ENCODE measurements at regions not wholly inside any gene's neighbourhood (a gene's known extent, or its start where the extent isn't known, plus 50 kb on each side); places are given as distances from the start of the nearest gene placed in this dataset.

DNA sequence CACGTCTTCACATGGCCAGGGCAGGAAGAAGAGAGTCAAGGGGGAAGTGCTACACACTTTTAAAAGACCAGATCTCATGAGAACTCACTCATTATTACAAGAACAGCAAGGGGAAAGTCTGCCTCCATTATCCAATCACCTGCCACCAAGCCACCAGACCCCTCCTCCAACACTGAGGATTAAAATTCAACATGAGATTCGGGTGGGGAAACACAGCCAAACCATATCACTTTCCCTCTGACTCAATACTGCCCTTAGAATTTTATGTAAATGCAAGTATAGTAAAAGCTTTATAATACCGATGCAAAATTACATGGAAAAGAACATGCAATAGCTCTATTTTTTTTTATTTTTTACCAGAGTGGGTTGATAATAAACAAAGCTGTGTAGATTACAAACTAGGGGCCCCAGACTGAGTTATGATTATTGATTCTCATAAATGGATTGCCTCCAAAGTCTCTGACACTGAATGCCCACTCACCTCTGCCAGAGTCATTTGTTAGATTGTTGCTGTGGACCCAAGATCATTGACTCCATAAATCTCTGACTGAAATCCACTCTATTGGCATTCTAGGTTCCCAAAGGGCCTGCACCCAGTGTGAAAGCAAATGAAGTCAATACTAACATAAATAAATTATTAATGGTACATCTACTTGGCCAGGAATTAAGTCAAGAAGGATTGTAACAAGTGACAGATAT lies 184.8 kb upstream of the FUT9 start:
- H3K4me3 Mint-ChIP-seq = no peak overlapping the region
- H3K27me3 Mint-ChIP-seq (ENCODE audit: insufficient read depth, low read depth, poor library complexity) = peaks cover 1% of the 10 kb centered on the region
- no peaks in the 10 kb centered on the region for H3K36me3 ChIP-seq (ENCODE audit: insufficient read depth)
- no peak overlapping the region for H3K4me3 ChIP-seq
- TF ChIP-seq, protein P1, sequence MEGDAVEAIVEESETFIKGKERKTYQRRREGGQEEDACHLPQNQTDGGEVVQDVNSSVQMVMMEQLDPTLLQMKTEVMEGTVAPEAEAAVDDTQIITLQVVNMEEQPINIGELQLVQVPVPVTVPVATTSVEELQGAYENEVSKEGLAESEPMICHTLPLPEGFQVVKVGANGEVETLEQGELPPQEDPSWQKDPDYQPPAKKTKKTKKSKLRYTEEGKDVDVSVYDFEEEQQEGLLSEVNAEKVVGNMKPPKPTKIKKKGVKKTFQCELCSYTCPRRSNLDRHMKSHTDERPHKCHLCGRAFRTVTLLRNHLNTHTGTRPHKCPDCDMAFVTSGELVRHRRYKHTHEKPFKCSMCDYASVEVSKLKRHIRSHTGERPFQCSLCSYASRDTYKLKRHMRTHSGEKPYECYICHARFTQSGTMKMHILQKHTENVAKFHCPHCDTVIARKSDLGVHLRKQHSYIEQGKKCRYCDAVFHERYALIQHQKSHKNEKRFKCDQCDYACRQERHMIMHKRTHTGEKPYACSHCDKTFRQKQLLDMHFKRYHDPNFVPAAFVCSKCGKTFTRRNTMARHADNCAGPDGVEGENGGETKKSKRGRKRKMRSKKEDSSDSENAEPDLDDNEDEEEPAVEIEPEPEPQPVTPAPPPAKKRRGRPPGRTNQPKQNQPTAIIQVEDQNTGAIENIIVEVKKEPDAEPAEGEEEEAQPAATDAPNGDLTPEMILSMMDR (conservative IDR thresholded peaks at IDR 0.05; ENCODE audit: low read depth in 2 of 2) = no peak
- TF ChIP-seq, protein P2, sequence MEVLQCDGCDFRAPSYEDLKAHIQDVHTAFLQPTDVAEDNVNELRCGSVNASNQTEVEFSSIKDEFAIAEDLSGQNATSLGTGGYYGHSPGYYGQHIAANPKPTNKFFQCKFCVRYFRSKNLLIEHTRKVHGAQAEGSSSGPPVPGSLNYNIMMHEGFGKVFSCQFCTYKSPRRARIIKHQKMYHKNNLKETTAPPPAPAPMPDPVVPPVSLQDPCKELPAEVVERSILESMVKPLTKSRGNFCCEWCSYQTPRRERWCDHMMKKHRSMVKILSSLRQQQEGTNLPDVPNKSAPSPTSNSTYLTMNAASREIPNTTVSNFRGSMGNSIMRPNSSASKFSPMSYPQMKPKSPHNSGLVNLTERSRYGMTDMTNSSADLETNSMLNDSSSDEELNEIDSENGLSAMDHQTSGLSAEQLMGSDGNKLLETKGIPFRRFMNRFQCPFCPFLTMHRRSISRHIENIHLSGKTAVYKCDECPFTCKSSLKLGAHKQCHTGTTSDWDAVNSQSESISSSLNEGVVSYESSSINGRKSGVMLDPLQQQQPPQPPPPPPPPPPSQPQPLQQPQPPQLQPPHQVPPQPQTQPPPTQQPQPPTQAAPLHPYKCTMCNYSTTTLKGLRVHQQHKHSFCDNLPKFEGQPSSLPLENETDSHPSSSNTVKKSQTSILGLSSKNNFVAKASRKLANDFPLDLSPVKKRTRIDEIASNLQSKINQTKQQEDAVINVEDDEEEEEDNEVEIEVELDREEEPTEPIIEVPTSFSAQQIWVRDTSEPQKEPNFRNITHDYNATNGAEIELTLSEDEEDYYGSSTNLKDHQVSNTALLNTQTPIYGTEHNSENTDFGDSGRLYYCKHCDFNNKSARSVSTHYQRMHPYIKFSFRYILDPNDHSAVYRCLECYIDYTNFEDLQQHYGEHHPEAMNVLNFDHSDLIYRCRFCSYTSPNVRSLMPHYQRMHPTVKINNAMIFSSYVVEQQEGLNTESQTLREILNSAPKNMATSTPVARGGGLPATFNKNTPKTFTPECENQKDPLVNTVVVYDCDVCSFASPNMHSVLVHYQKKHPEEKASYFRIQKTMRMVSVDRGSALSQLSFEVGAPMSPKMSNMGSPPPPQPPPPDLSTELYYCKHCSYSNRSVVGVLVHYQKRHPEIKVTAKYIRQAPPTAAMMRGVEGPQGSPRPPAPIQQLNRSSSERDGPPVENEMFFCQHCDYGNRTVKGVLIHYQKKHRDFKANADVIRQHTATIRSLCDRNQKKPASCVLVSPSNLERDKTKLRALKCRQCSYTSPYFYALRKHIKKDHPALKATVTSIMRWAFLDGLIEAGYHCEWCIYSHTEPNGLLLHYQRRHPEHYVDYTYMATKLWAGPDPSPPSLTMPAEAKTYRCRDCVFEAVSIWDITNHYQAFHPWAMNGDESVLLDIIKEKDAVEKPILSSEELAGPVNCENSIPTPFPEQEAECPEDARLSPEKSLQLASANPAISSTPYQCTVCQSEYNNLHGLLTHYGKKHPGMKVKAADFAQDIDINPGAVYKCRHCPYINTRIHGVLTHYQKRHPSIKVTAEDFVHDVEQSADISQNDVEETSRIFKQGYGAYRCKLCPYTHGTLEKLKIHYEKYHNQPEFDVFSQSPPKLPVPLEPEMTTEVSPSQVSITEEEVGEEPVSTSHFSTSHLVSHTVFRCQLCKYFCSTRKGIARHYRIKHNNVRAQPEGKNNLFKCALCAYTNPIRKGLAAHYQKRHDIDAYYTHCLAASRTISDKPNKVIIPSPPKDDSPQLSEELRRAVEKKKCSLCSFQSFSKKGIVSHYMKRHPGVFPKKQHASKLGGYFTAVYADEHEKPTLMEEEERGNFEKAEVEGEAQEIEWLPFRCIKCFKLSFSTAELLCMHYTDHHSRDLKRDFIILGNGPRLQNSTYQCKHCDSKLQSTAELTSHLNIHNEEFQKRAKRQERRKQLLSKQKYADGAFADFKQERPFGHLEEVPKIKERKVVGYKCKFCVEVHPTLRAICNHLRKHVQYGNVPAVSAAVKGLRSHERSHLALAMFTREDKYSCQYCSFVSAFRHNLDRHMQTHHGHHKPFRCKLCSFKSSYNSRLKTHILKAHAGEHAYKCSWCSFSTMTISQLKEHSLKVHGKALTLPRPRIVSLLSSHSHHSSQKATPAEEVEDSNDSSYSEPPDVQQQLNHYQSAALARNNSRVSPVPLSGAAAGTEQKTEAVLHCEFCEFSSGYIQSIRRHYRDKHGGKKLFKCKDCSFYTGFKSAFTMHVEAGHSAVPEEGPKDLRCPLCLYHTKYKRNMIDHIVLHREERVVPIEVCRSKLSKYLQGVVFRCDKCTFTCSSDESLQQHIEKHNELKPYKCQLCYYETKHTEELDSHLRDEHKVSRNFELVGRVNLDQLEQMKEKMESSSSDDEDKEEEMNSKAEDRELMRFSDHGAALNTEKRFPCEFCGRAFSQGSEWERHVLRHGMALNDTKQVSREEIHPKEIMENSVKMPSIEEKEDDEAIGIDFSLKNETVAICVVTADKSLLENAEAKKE (CRISPR knock-in tag; IDR thresholded peaks at IDR 0.05) = no peak
- TF ChIP-seq CREB1 (CRISPR knock-in tag; IDR thresholded peaks at IDR 0.05; ENCODE audit: low read depth) (no peak), NANOG (IDR thresholded peaks at IDR 0.05; ENCODE audit: borderline replicate concordance) (no peak), EZH2 (IDR thresholded peaks at IDR 0.05; ENCODE audit: low read depth, unreplicated experiment) (no peak)
- TF ChIP-seq, protein P3, sequence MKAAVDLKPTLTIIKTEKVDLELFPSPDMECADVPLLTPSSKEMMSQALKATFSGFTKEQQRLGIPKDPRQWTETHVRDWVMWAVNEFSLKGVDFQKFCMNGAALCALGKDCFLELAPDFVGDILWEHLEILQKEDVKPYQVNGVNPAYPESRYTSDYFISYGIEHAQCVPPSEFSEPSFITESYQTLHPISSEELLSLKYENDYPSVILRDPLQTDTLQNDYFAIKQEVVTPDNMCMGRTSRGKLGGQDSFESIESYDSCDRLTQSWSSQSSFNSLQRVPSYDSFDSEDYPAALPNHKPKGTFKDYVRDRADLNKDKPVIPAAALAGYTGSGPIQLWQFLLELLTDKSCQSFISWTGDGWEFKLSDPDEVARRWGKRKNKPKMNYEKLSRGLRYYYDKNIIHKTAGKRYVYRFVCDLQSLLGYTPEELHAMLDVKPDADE (IDR thresholded peaks at IDR 0.05) = no peak
- H3K4me1 Mint-ChIP-seq = peaks cover 3% of the 10 kb centered on the region; the same call in 1 of the 3 replicates
- H3K27me3 ChIP-seq (ENCODE audit: insufficient read depth) = no peaks in the 10 kb centered on the region
- H4K20me1 ChIP-seq (replicated peaks; ENCODE audit: insufficient read depth) = no peaks in the 10 kb centered on the region
- no peaks in the 10 kb centered on the region for H3K79me2 ChIP-seq (replicated peaks; ENCODE audit: insufficient read depth)
- H3K4me1 ChIP-seq (ENCODE audit: insufficient read depth) = no peaks in the 10 kb centered on the region
- H3K27ac Mint-ChIP-seq = no peak overlapping the region
- H3K9me2 ChIP-seq (ENCODE audit: insufficient read depth) = no peaks in the 10 kb centered on the region
- no peak overlapping the region for H3K27ac ChIP-seq (ENCODE audit: low read depth)
- no peak for ATAC-seq
- no peaks in the 10 kb centered on the region for H3K9me3 Mint-ChIP-seq
- no peak overlapping the region for H3K4me2 ChIP-seq
- no peak overlapping the region for H2AFZ ChIP-seq
- no peaks in the 10 kb centered on the region for H3F3A ChIP-seq (replicated peaks; ENCODE audit: low read depth)
- DNase-seq (ENCODE audit: low spot score) = no peak
- H3K36me3 Mint-ChIP-seq (ENCODE audit: low read depth) = peaks cover 5% of the 10 kb centered on the region; the same call in 2 of the 3 replicates
